NCI-H82 (cell line): ENCODE measurements at regions not wholly inside any gene's neighbourhood (a gene's known extent, or its start where the extent isn't known, plus 50 kb on each side); places are given as distances from the start of the nearest gene placed in this dataset.
A peak's percentile ranks its signal among the peaks of the same experiment; 100 is the strongest.
"Not testable (repeated sequence)": the region's sequence is repeated elsewhere in the genome, so short reads cannot be mapped to it uniquely, and the experiment has no call there.

Experiments used
- DNase-seq: peaks from one replicate; lab custom pipeline; 2025; lab: John Stamatoyannopoulos, UW

GRCh38 chr2:89874810-89875595 is 1183.5 kb downstream of the RPIA start:
- not testable (repeated sequence) for DNase-seq

DNA sequence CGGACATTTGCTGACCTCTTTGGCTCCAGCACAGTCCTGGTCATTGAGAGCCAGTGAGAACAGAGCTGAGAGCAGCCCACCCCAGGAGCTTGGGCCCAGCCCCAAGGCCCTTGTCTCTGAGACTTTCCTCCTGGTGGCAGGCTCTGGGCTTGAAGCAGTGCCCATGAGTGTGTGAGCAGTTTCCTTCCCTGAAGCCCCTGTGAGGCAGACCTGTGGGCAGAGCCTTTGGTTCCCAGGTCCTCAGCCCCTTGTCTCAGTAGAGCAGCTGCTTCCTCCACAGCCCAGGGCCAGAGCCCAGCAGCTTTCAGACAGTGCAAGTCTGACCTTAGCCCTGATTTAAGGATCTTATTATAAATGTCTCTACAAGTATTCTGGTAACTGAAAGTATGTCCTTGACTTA is 1185.0 kb downstream of the RPIA start:
- DNase-seq: not testable (repeated sequence)

DNA sequence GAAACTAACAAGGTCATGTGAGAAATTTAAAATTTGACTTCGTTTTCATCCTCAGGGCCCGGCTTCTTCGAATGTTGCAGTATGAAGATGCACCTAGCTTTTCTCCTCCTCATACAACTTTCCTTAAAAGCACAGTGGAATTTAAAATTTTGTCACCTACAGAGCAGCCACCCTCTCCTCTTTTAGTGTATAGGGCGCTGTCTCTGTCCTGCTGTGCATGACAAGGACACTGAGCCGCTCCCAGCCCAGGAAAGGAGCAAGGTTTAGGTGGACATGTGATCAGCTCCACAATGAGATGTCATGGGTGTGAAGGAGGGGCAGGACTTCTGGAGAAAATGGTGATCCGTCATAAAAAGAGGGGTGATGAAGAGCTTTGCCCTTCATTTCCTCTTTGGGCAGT is 1185.4 kb downstream of the RPIA start:
- DNase-seq: not testable (repeated sequence)

GRCh38 chr2:89882880-89883279 is 1191.4 kb downstream of the RPIA start:
- DNase-seq: not testable (repeated sequence)

DNA sequence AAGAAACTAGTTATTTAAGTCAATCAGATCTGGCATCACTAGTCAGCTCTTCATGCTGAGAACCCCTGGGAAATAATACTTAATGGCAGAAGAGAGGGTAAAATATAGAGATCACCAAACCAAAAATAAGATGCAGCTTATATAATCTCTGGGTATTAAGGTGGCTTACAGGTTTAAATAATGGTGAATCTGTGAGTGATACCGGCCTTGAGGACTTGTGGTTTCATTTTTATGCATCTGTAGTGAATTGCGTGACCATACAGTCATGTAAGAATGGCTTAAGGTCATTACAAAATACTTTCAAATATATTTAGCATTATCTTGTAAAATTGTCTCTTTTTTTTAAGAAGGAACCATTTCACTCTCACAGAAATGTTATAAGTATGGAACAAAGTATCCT is 1192.2 kb downstream of the RPIA start:
- not testable (repeated sequence) for DNase-seq

DNA sequence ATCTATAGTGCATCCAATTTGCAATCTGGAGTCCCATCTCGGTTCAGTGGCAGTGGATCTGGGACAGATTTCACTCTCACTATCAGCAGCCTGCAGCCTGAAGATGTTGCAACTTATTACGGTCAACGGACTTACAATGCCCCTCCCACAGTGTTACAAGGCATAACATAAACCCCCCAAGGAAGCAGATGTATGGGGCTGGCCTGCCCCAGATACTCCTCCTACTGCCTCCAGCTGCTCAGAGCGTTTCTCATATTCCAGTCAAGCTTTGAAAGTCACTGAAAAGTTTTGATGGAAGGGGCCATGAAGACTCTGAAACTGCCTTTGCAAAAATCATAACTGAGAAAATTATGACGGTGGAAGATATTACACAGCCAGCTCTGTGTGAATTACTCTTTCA is 1193.6 kb downstream of the RPIA start:
- DNase-seq: not testable (repeated sequence)

DNA sequence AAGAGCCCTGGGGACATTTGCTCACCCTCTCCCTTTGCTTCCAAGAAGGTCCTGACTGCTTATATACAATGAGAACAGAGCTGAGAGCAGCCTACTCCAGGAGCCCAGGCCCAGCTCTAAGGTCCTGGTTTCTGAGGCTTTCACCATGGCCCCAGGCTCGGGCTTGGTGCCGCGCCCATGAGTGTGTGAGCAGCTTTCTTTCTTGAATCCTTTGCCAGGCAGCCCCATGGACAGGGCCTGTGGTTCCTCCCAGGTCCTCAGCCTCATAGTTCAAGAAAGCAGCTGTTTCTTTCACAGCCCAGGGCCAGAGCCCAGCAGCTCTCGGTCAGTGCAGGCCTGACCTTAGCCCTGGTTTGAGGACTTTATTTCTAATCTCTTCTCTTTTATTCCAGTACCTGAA is 1197.2 kb downstream of the RPIA start:
- DNase-seq: not testable (repeated sequence)

DNA sequence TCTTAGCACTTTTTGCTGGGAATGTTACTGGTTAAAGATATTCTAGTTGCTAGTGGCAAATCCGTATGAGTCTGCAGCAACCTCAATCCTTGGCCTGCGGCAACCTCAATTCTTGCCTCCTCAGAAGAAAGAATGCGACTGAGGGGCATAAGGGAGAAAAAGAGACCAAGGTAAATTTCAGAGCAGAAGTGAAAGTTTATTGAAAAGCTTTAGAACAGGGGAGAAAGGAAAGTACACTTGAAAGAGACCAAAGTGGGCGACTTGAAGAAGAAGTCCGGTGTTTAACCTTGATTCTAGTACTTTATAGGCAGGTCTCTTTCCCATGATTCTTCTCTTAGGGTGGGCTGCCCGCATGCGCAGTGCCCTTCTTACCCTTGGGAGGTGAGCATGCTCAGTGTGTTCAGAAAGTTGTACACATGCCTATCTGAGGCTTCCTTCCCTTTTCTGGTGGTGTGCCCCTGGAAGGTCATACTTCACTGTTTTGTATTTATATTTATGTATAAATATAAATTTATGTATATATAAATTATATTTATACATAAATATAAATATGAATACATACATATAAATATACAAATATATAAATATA is 1198.8 kb downstream of the RPIA start:
- not testable (repeated sequence) for DNase-seq

DNA sequence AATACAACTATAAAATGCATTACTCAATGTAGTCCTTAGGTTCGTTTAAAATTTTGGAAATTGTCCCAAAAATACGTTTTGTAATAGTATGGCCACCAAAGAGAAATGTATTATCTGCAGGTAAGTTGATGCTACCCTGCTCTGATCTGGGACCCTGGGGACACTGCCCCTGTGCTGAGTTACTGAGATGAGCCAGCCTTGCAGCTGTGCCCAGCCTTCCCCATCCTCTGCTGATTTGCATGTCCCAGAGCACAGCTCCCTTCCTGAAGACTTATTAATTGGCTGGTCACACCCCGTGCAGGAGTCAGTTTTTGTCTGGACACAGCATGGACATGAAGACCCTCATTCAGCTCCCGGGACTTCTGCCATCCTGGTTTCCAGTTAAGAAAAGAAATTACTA is 1203.5 kb downstream of the RPIA start:
- DNase-seq: not testable (repeated sequence)

- not testable (repeated sequence) for DNase-seq
These were observed 1204.2 kb downstream of the RPIA start for GRCh38 chr2:89895629-89896028.

GRCh38 chr2:89927018-89927417 is 1235.5 kb downstream of the RPIA start:
- not testable (repeated sequence) for DNase-seq

DNA sequence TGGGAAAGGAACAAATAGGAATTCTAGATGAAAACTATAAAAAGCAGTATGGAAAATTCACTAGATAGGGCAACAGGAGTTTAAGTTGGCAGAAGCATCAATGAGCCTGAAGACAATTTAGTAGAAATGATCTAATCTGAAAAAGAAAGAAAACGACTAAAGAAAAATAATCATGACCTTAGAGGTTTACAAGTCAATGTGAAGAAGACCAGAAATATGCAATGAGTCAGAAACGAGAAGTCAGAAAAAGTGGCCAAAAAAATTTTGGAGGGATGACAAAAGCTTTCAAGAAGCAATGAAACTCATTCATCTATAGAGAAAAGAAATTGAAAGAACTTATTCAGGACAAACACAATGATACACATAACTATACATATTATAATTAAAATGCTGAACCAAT is 1244.0 kb downstream of the RPIA start:
- not testable (repeated sequence) for DNase-seq

DNA sequence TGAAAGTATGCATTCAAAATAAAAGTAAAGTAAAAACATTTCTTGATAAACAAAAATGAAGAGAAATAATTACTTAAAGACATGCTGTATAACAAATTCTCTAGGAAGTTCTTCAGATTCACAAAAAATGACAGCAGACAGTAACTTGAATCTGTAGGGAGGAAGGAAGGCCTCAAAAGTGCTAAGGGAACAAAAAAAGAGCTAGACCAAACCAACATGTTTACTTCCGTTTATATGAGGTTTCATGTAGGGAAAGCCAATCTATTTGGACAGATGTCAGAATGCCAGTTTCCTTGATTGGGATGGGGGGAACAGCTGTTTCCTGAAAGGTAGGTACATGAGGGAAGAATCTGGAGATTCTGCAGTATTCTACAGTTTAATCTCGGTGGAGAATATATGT is 1244.5 kb downstream of the RPIA start:
- not testable (repeated sequence) for DNase-seq

GRCh38 chr2:89936559-89936958 is 1245.1 kb downstream of the RPIA start:
- not testable (repeated sequence) for DNase-seq

DNA sequence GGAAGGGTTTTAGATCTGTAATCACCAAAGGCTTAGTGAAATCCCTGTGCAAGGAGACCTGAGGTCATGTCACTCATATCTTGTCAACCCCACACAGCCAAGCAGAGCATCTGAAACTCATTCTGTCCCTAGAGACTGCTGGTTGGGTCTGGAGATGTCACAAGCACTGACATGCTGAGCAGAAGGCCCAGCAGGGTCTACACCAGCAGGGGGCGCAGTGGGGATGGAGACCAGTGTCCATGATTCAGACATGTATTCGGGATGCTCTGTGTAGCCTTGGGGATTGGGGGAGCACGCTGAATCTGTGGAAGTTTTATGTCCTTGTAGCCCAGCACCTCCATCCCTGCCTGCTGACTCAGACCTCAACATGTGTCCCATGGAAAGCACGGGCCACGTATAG is 1247.3 kb downstream of the RPIA start:
- not testable (repeated sequence) for DNase-seq

- DNase-seq: not testable (repeated sequence)
These were observed 1252.8 kb downstream of the RPIA start for GRCh38 chr2:89944267-89944666.

GRCh38 chr2:89945004-89945616 is 1253.6 kb downstream of the RPIA start:
- not testable (repeated sequence) for DNase-seq

- DNase-seq: not testable (repeated sequence)
These were observed 1255.8 kb downstream of the RPIA start for GRCh38 chr2:89947208-89947815.

DNA sequence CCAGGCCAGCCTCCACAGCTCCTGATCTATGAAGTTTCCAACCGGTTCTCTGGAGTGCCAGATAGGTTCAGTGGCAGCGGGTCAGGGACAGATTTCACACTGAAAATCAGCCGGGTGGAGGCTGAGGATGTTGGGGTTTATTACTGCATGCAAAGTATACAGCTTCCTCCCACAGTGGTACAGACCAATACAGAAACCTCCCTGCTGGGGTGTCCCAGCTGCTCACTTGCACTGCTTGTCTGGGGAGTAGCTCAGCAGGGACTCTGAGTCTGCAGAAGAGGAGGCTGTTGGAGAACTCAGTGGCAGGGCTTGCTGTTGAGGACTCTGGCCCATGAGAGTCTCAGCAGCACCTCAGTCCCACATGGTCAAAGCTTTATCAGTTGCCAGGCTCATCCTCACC is 1256.6 kb downstream of the RPIA start:
- DNase-seq: not testable (repeated sequence)

GRCh38 chr2:89950807-89951206 is 1259.3 kb downstream of the RPIA start:
- not testable (repeated sequence) for DNase-seq

DNA sequence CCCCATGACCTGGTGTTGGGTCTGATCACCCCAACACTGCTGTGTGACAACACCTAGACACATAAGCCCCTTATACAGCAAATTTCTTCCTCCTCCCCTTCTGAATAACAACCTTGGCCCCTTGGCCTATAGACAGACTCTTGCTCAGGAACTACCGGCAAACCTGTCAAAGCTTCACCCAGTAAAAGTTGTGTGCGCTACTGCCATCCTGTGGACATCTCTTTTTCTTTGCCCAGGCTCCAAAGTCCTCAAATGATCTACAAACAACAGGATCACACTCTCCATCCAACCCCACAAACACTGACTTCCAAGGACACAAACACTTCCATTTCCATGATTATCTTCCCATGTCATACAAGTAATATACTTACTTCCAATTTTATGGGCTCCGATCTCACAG is 1265.8 kb downstream of the RPIA start:
- peak; percentile 22 for DNase-seq

GRCh38 chr2:89959729-89960378 is 1268.4 kb downstream of the RPIA start:
- DNase-seq: not testable (repeated sequence)
